ENCODE measurements at regions not wholly inside any gene's neighbourhood (a gene's known extent, or its start where the extent isn't known, plus 50 kb on each side); places are given as distances from the start of the nearest gene placed in this dataset.

- no peaks in the 10 kb centered on the region for H3K9me3 ChIP-seq (ENCODE audit: insufficient read depth, low read length)
- TF ChIP-seq EZH2phosphoT487 (IDR thresholded peaks at IDR 0.05; ENCODE audit: low read depth) (no peak), CTCF (IDR thresholded peaks at IDR 0.05; ENCODE audit: low read depth, low read length) (no peak)
- no peaks in the 10 kb centered on the region for H4K20me1 ChIP-seq (ENCODE audit: insufficient read depth, low read length)
- peaks cover 16% of the 10 kb centered on the region for H3K4me1 ChIP-seq (ENCODE audit: low read length)
- H2AFZ ChIP-seq (ENCODE audit: low read depth, low read length), result no peak overlapping the region
- no peak overlapping the region for H3K9ac ChIP-seq (ENCODE audit: low read length)
- H3K27me3 ChIP-seq (ENCODE audit: low read depth, low read length), result no peaks in the 10 kb centered on the region
- H3K4me2 ChIP-seq (ENCODE audit: low read length), result peak overlapping the region; percentile 22
- no peaks in the 10 kb centered on the region for H3K79me2 ChIP-seq (ENCODE audit: low read length)
- H3K36me3 ChIP-seq (replicated peaks; ENCODE audit: low read depth, low read length), result no peaks in the 10 kb centered on the region
- peak overlapping the region; percentile 17; the same call in 1 of the 2 replicates for H3K27ac ChIP-seq (ENCODE audit: low read length)
- no peak overlapping the region for H3K4me3 ChIP-seq (ENCODE audit: low read length)
Measured at GRCh38 chrX:42869011-42869410, 91.0 kb upstream of the PPP1R2C start.

GRCh38 chrX:42869659-42870476, 91.9 kb upstream of the PPP1R2C start:
- Histone ChIP-seq H3K4me3 (ENCODE audit: low read length) (no peak overlapping the region), H3K27me3 (ENCODE audit: low read depth, low read length) (no peaks in the 10 kb centered on the region), H3K4me1 (ENCODE audit: low read length) (peaks cover 16% of the 10 kb centered on the region), H3K9ac (ENCODE audit: low read length) (no peak overlapping the region), H3K4me2 (ENCODE audit: low read length) (peak overlapping the region; percentile 22), H3K27ac (ENCODE audit: low read length) (peak overlapping the region; percentile 17; the same call in 1 of the 2 replicates), H3K36me3 (replicated peaks; ENCODE audit: low read depth, low read length) (no peaks in the 10 kb centered on the region), H3K79me2 (ENCODE audit: low read length) (no peaks in the 10 kb centered on the region), H2AFZ (ENCODE audit: low read depth, low read length) (no peak overlapping the region), H3K9me3 (ENCODE audit: insufficient read depth, low read length) (no peaks in the 10 kb centered on the region), H4K20me1 (ENCODE audit: insufficient read depth, low read length) (no peaks in the 10 kb centered on the region)
- TF ChIP-seq EZH2phosphoT487 (IDR thresholded peaks at IDR 0.05; ENCODE audit: low read depth) (no peak), CTCF (IDR thresholded peaks at IDR 0.05; ENCODE audit: low read depth, low read length) (no peak)

- Histone ChIP-seq H3K9me3 (ENCODE audit: insufficient read depth, low read length) (no peaks in the 10 kb centered on the region), H2AFZ (ENCODE audit: low read depth, low read length) (no peak overlapping the region), H4K20me1 (ENCODE audit: insufficient read depth, low read length) (no peaks in the 10 kb centered on the region), H3K79me2 (ENCODE audit: low read length) (no peaks in the 10 kb centered on the region), H3K27ac (ENCODE audit: low read length) (no peak overlapping the region), H3K36me3 (replicated peaks; ENCODE audit: low read depth, low read length) (no peaks in the 10 kb centered on the region), H3K9ac (ENCODE audit: low read length) (no peak overlapping the region), H3K4me2 (ENCODE audit: low read length) (no peak overlapping the region), H3K27me3 (ENCODE audit: low read depth, low read length) (no peaks in the 10 kb centered on the region), H3K4me3 (ENCODE audit: low read length) (no peak overlapping the region), H3K4me1 (ENCODE audit: low read length) (no peaks in the 10 kb centered on the region)
- TF ChIP-seq EZH2phosphoT487 (IDR thresholded peaks at IDR 0.05; ENCODE audit: low read depth) (no peak), CTCF (IDR thresholded peaks at IDR 0.05; ENCODE audit: low read depth, low read length) (no peak)
Measured at GRCh38 chrX:42886519-42886918, 108.6 kb upstream of the PPP1R2C start.

- no peaks in the 10 kb centered on the region for H3K4me1 ChIP-seq (ENCODE audit: low read length)
- H3K9me3 ChIP-seq (ENCODE audit: insufficient read depth, low read length), result no peaks in the 10 kb centered on the region
- H3K4me2 ChIP-seq (ENCODE audit: low read length), result no peak overlapping the region
- H4K20me1 ChIP-seq (ENCODE audit: insufficient read depth, low read length), result no peaks in the 10 kb centered on the region
- H2AFZ ChIP-seq (ENCODE audit: low read depth, low read length), result no peak overlapping the region
- no peaks in the 10 kb centered on the region for H3K79me2 ChIP-seq (ENCODE audit: low read length)
- no peak overlapping the region for H3K27ac ChIP-seq (ENCODE audit: low read length)
- no peak overlapping the region for H3K9ac ChIP-seq (ENCODE audit: low read length)
- H3K4me3 ChIP-seq (ENCODE audit: low read length), result no peak overlapping the region
- TF ChIP-seq CTCF (IDR thresholded peaks at IDR 0.05; ENCODE audit: low read depth, low read length) (no peak), EZH2phosphoT487 (IDR thresholded peaks at IDR 0.05; ENCODE audit: low read depth) (no peak)
- no peaks in the 10 kb centered on the region for H3K36me3 ChIP-seq (replicated peaks; ENCODE audit: low read depth, low read length)
- H3K27me3 ChIP-seq (ENCODE audit: low read depth, low read length), result no peaks in the 10 kb centered on the region
Measured at GRCh38 chrX:42900947-42901346, 123.0 kb upstream of the PPP1R2C start.
